PC-9 (cell line): ENCODE measurements at regions not wholly inside any gene's neighbourhood (a gene's known extent, or its start where the extent isn't known, plus 50 kb on each side); places are given as distances from the start of the nearest gene placed in this dataset.

Experiments
- CTCF ChIP-seq: fragments of 200-600 bp; sonication (generic); conservative IDR thresholded peaks from 2 replicates; pipeline ENCODE4 v1.6.1; 2017; ENCODE audit warnings: mixed run types, antibody characterized with exemption, mild to moderate bottlenecking, moderate library complexity
- EZH2 ChIP-seq: fragments of 200-600 bp; sonication (generic); IDR thresholded peaks from 2 replicates; pipeline ENCODE4 v1.8.0; 2017; ENCODE audit warnings: antibody characterized with exemption, low read depth

- no peak for TF ChIP-seq CTCF
- no peak for TF ChIP-seq EZH2
Measured at GRCh38 chr13:77456271-77456670, 79.2 kb upstream of the SCEL start.
